ENCODE measurements at regions not wholly inside any gene's neighbourhood (a gene's known extent, or its start where the extent isn't known, plus 50 kb on each side); places are given as distances from the start of the nearest gene placed in this dataset.

- H3K36me3 Mint-ChIP-seq (ENCODE audit: insufficient read depth in 2 of 2): peaks cover 2 to 10% of the 10 kb centered on the region in 2 donors
- H3K27ac Mint-ChIP-seq: no peak overlapping the region
- DNase-seq: no peak
- H3K9me3 Mint-ChIP-seq: peaks cover 0 to 4% of the 10 kb centered on the region in 2 donors
- no peaks in the 10 kb centered on the region for H3K27me3 Mint-ChIP-seq (ENCODE audit: low read depth)
- ATAC-seq (replicated peaks in 1 of 2): no peak
- H3K4me1 Mint-ChIP-seq (ENCODE audit: low read depth): no peaks in the 10 kb centered on the region
- H3K4me3 Mint-ChIP-seq: no peak overlapping the region
Observed at GRCh38 chrX:78455901-78456300, 128.5 kb upstream of the CYSLTR1 start.

GRCh38 chrX:78452356-78452755 lies 124.9 kb upstream of the CYSLTR1 start:
- ATAC-seq (replicated peaks in 1 of 2) (no peak), DNase-seq (no peak)
- H3K27me3 Mint-ChIP-seq (ENCODE audit: low read depth): peaks cover 20% of the 10 kb centered on the region
- H3K36me3 Mint-ChIP-seq (ENCODE audit: insufficient read depth in 2 of 2): peaks cover 2 to 3% of the 10 kb centered on the region in 2 donors
- H3K27ac Mint-ChIP-seq: no peak overlapping the region
- peaks cover 0 to 7% of the 10 kb centered on the region in 2 donors for H3K9me3 Mint-ChIP-seq
- no peaks in the 10 kb centered on the region for H3K4me1 Mint-ChIP-seq (ENCODE audit: low read depth)
- H3K4me3 Mint-ChIP-seq: no peak overlapping the region

GRCh38 chrX:78437621-78438020 lies 110.2 kb upstream of the CYSLTR1 start:
- no peak for DNase-seq
- H3K27me3 Mint-ChIP-seq (ENCODE audit: low read depth): peaks cover 7% of the 10 kb centered on the region
- ATAC-seq (replicated peaks in 1 of 2): no peak
- H3K4me1 Mint-ChIP-seq (ENCODE audit: low read depth): no peaks in the 10 kb centered on the region
- peaks cover 0 to 3% of the 10 kb centered on the region in 2 donors for H3K9me3 Mint-ChIP-seq
- no peaks in the 10 kb centered on the region for H3K36me3 Mint-ChIP-seq (ENCODE audit: insufficient read depth in 2 of 2)
- no peak overlapping the region for H3K4me3 Mint-ChIP-seq
- no peak overlapping the region for H3K27ac Mint-ChIP-seq

GRCh38 chrX:78429172-78429571 lies 101.8 kb upstream of the CYSLTR1 start:
- no peaks in the 10 kb centered on the region for H3K36me3 Mint-ChIP-seq (ENCODE audit: insufficient read depth in 2 of 2)
- H3K27me3 Mint-ChIP-seq (ENCODE audit: low read depth): peaks cover 18% of the 10 kb centered on the region
- H3K4me1 Mint-ChIP-seq (ENCODE audit: low read depth): no peaks in the 10 kb centered on the region
- no peak for DNase-seq
- peaks cover 4 to 6% of the 10 kb centered on the region in 2 donors for H3K9me3 Mint-ChIP-seq
- no peak for ATAC-seq (replicated peaks in 1 of 2)
- no peak overlapping the region for H3K27ac Mint-ChIP-seq
- no peak overlapping the region for H3K4me3 Mint-ChIP-seq

GRCh38 chrX:78388663-78389062 lies 61.3 kb upstream of the CYSLTR1 start:
- H3K36me3 Mint-ChIP-seq (ENCODE audit: insufficient read depth in 2 of 2): peaks cover 11% of the 10 kb centered on the region in 2 donors
- peaks cover 7% of the 10 kb centered on the region for H3K27me3 Mint-ChIP-seq (ENCODE audit: low read depth)
- ATAC-seq (replicated peaks in 1 of 2): no peak

GRCh38 chrX:78387364-78387763 lies 60.0 kb upstream of the CYSLTR1 start:
- peaks cover 11% of the 10 kb centered on the region in 2 donors for H3K36me3 Mint-ChIP-seq (ENCODE audit: insufficient read depth in 2 of 2)
- no peaks in the 10 kb centered on the region for H3K4me1 Mint-ChIP-seq (ENCODE audit: low read depth)
- ATAC-seq (replicated peaks in 1 of 2): no peak

More at GRCh38 chrX:78388663-78389062, 61.3 kb upstream of the CYSLTR1 start:
- H3K27ac Mint-ChIP-seq: no peak overlapping the region
- H3K4me1 Mint-ChIP-seq (ENCODE audit: low read depth): no peaks in the 10 kb centered on the region
- H3K9me3 Mint-ChIP-seq: peaks cover 7 to 12% of the 10 kb centered on the region in 2 donors
- H3K4me3 Mint-ChIP-seq: no peak overlapping the region
- no peak for DNase-seq

GRCh38 chrX:78384486-78384885 lies 57.1 kb upstream of the CYSLTR1 start:
- H3K4me3 Mint-ChIP-seq: no peak overlapping the region
- DNase-seq (no peak), ATAC-seq (replicated peaks in 1 of 2) (no peak)
- H3K9me3 Mint-ChIP-seq: peaks cover 9 to 13% of the 10 kb centered on the region in 2 donors
- peaks cover 7% of the 10 kb centered on the region for H3K27me3 Mint-ChIP-seq (ENCODE audit: low read depth)
- H3K27ac Mint-ChIP-seq: no peak overlapping the region
- no peaks in the 10 kb centered on the region for H3K4me1 Mint-ChIP-seq (ENCODE audit: low read depth)
- H3K36me3 Mint-ChIP-seq (ENCODE audit: insufficient read depth in 2 of 2): peaks cover 8 to 16% of the 10 kb centered on the region in 2 donors

More at GRCh38 chrX:78387364-78387763, 60.0 kb upstream of the CYSLTR1 start:
- H3K9me3 Mint-ChIP-seq: peaks cover 7 to 12% of the 10 kb centered on the region in 2 donors
- H3K4me3 Mint-ChIP-seq: no peak overlapping the region
- peaks cover 7% of the 10 kb centered on the region for H3K27me3 Mint-ChIP-seq (ENCODE audit: low read depth)
- DNase-seq: no peak
- no peak overlapping the region for H3K27ac Mint-ChIP-seq

- Mint-ChIP-seq H3K4me1 (ENCODE audit: low read depth) (no peaks in the 10 kb centered on the region), H3K27ac (no peak overlapping the region), H3K27me3 (ENCODE audit: low read depth) (peaks cover 7% of the 10 kb centered on the region), H3K36me3 (ENCODE audit: insufficient read depth in 2 of 2) (peaks cover 4 to 9% of the 10 kb centered on the region in 2 donors), H3K4me3 (no peak overlapping the region), H3K9me3 (peaks cover 5 to 9% of the 10 kb centered on the region in 2 donors)
- DNase-seq (no peak), ATAC-seq (replicated peaks in 1 of 2) (no peak)
Observed at GRCh38 chrX:78383594-78383993, 56.2 kb upstream of the CYSLTR1 start.

- Mint-ChIP-seq H3K4me3 (no peak overlapping the region), H3K9me3 (peaks cover 2 to 7% of the 10 kb centered on the region in 2 donors), H3K27ac (no peak overlapping the region), H3K4me1 (ENCODE audit: low read depth) (peaks cover 19% of the 10 kb centered on the region), H3K36me3 (ENCODE audit: insufficient read depth in 2 of 2) (peaks cover 2 to 9% of the 10 kb centered on the region in 2 donors), H3K27me3 (ENCODE audit: low read depth) (peaks cover under 1% of the 10 kb centered on the region)
- ATAC-seq (replicated peaks in 1 of 2) (no peak), DNase-seq (no peak)
Observed at GRCh38 chrX:78378476-78379115, 51.2 kb upstream of the CYSLTR1 start.
